Lung microvascular endothelial cell (primary cell): ENCODE measurements at regions not wholly inside any gene's neighbourhood (a gene's known extent, or its start where the extent isn't known, plus 50 kb on each side); places are given as distances from the start of the nearest gene placed in this dataset.
"Not testable (repeated sequence)": the region's sequence is repeated elsewhere in the genome, so short reads cannot be mapped to it uniquely, and the experiment has no call there.

Experiments used
- DNase-seq, 2 donors: peaks; one replicate each; pipeline versions ENCODE4 v3.0.0 to v3.0.0-alpha.2; 2010; ENCODE audit warnings: low read depth in 2 of 2

GRCh38 chr11:92168936-92169335, 55.7 kb upstream of the FAT3 start:
- no peak for DNase-seq

DNA sequence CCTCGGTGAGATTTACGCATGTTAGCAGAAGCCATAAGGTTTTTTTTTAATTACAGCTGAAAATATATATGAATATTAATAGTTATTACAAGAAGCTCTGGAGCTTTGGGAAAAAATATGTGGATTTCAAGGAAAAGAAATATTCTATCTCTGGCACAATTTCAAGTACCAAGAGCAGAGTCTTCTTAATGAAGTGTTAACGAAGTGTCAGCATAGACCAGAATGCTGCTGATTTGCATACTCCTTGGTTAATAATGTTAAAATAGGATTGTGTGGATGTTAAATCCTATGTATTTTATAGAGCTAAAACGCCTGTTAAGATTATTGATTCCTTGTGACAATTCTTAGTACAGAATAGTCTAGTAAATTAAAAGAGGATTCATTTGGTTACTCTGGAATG, 57.0 kb upstream of the FAT3 start:
- DNase-seq, result no peak

DNA sequence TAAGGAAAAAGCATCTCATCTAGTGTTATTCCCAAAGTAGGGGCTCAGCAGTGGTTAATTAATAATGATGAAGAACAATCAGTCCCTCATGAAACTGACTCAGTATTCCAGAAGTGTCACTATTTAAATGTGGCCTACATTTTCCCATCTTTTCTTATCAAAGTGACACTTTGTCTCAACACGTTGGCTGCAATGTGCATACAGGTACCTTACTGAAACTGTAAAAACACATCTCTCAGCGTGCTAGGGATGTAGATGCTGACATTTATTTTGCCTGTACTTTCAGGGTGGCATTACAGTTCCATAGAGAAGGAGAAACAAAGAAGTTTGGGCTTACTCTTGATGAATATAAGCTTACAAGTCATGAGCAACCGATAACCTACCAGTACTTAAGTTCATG, 58.3 kb upstream of the FAT3 start:
- no peak for DNase-seq

- no peak for DNase-seq
Observed at GRCh38 chr11:92163879-92164278, 60.7 kb upstream of the FAT3 start.

DNA sequence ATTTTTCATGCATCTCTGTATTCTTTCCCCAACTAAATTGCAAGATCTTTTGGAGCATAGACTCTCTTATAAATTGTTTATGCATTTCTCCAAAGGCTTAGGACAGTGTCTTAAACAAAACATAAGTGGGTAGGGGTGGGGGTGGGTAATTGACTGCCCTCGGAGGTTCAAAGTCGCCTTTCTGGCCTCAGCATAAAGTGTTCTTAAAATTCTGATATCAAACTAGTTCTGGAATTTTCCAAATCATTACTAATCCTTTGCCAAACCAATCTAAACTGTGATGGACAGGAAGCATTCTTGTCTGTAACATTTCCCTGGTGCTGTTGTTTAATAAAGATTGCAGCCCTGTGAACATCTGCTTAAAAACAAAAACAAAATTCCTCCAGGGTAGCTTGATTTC, 61.8 kb upstream of the FAT3 start:
- DNase-seq, result no peak

DNA sequence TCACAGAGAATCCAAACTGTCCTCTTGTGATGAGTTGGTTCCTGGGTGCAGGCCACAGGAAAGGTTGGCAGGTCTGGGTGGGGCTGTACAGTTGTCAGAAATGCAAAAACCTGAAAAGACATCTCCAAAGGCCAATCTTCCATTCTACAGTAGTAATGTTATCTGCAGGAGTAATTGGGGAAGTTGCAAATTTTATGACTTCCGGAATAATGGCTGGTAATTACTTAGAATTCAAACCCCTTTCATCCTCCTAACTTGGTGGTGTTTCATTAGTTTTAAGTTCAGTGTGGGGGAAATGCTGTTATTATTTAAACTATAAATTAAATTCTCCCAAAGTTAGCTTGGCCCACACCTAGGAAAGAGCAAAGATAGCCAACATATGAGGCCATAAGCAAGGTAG, 64.7 kb upstream of the FAT3 start:
- no peak for DNase-seq

GRCh38 chr11:92157390-92157789, 67.2 kb upstream of the FAT3 start:
- not testable (repeated sequence) for DNase-seq

DNA sequence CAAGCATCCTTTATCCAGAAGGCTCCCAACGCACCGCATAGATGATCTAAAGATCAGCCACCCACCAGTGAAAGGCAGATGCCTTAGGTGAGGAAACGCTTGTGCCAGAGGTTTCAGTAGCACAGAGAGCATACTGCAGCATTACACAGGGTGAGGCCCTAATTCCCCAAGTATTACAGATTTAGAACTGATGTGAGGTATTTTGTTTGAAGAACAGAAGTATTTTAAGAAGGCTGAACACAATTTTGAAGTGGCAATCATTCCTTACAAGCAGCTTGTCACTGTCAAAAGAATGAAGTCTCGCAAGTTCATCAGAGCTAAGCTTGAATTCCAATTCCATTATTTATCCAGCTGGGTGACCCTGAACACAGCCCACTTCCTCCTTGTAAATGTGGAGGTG, 70.0 kb upstream of the FAT3 start:
- DNase-seq, result no peak

GRCh38 chr11:92154110-92154509, 70.5 kb upstream of the FAT3 start:
- DNase-seq, result no peak

GRCh38 chr11:92153542-92153941, 71.1 kb upstream of the FAT3 start:
- no peak for DNase-seq

DNA sequence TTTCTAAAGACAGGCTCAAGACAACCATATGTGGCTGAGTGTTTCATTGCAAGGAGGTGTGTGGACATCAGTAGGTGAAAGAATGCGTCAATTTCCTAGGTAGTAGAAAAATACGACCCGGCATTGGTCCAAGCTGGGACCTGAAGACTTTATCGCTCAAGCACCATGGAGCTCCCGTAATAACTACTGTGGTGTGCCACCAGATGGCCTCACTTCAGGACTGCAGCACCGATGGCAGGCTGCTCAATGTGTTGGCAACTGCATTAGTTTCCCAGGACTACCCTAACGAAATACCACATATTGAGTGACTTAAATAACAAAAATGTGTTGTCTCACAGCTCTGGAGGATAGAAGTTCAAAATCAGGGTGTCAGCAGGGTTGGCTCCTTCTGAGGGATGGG, 72.4 kb upstream of the FAT3 start:
- no peak for DNase-seq

DNA sequence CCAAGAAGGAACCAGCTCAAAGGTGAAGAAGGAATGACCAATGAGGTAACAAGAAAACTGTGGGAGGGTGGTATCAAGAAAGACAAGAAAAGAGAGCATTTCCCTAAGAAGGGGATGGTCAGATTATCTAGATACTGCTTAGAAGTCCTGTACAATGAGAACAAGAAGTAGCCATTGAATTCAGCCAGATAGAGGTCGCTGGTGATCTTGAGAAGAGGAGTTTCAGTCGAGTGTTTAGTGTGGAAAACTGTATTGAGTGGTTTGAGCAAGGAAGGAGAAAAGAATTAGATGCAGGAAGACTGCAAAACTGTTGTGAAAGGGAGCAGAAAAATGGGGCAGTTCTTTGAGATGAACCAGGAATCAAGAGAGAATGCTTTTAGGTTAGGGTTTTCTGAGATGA, 74.6 kb upstream of the FAT3 start:
- no peak for DNase-seq

- no peak for DNase-seq
Observed at GRCh38 chr11:92141725-92142124, 82.9 kb upstream of the FAT3 start.

- no peak for DNase-seq
Observed at GRCh38 chr11:92141159-92141558, 83.5 kb upstream of the FAT3 start.

DNA sequence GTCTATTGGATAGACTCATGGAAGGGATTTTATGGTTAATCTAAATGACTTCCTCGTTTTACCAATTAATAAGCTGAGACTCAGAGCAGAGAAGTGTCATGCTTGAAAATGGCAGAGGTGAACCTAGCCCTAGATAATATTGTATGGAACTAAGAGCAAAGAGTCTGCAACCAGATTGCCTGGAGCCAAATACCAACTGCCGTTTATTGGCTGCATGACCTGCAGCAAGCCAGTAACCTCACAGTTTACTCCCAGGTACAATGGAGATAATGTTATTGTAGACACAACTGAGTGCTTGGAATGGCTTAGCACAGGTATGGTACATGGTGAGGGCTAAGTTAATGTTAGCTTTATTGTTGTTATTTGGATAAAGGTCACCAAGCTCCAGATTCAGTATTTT, 84.6 kb upstream of the FAT3 start:
- no peak for DNase-seq

- DNase-seq, result no peak
Observed at GRCh38 chr11:92138296-92138695, 86.3 kb upstream of the FAT3 start.

GRCh38 chr11:92137747-92138146, 86.9 kb upstream of the FAT3 start:
- DNase-seq, result no peak

GRCh38 chr11:92136797-92137196, 87.8 kb upstream of the FAT3 start:
- DNase-seq, result no peak

DNA sequence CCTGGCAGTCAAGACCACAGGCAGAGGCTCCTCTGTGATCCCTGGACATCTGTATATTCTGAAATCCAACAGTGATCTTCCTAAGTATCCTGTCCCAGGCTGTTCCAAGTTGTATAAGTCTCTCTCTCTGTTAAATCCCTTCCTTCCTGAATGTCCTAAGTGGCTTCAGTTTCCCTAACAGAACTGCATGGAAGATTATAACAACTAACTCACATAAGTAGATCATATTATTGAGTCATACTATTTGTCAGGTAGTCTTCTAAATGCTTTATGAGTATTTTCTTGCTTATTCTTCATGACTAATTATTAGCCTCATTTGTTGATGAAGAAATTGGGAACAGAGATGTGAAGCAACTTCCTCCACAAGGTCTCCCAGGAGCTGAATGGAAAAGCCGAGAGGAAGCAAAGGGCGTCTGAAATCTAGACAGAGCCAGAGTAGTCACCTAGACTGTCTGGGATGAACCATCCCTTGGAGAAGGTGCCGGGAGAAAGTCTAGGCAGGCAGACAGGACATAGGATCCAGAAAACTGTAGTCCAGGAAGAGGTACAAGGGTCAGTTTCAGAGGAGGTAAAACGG, 93.2 kb upstream of the FAT3 start:
- no peak for DNase-seq

DNA sequence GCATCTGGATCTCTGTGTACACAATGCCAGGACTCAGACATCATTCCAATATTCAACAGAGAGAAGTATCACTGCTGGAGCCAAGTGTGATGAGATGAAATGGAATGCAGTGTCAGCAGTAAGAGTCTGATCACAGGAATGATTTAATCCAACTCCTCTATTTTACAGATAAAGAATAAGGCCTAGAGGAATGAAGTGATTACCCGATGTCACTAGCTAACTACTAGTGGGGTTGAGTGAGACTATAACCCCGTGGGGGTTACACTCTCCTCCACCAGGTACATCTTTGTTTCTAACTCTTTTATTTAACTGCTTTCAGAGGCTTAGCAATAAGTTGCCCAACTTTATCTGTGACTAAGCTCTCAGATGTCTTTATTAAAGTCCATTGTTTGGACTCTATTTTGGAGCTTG, 94.2 kb upstream of the FAT3 start:
- DNase-seq, result no peak

DNA sequence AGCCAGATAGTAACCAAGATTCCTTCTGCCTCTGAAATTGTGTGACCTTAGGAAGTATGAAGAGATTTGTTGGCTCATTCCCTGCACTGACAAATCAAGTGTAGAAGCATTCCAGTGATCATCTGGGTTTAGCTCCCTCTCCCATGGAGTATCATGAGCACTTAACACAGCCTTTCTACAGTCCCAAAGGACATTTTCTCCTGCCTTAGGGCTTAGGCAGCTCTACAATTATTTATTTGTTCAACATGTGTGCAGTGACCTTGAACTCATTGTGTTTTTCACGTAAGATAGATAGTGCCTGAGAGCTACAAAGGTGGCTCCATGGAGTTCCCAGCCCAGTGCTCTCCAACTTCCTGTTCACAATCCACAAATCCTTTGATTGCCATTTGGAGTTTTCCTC, 94.8 kb upstream of the FAT3 start:
- no peak for DNase-seq

DNA sequence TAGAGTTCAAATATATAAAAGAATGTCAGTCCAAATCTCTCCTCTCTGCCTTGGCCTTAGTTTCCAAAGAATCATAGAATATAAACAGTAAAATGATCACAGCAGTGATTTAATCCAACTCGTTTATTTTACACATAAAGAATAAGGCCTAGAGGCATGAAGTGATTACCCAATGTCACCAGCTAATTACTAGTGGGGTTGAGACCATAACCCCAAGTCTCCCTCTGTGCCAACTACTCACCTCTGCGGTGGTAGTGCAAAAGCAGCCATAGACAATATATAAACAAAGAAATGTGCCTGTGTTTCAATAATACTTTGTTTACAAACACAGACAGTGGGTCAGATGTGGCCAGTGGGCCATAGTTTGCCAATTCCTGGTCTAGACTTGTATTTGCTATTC, 96.6 kb upstream of the FAT3 start:
- no peak for DNase-seq

- no peak for DNase-seq
Observed at GRCh38 chr11:92125321-92125720, 99.3 kb upstream of the FAT3 start.

- no peak for DNase-seq
Observed at GRCh38 chr11:92123540-92123939, 101.1 kb upstream of the FAT3 start.
